Kidney (tissue), 13 donors: ENCODE measurements at regions not wholly inside any gene's neighbourhood (a gene's known extent, or its start where the extent isn't known, plus 50 kb on each side); places are given as distances from the start of the nearest gene placed in this dataset.
A peak's percentile ranks its signal among the peaks of the same experiment; 100 is the strongest.

Experiments
- DNase-seq, 5 donors: peaks; one replicate each; pipeline ENCODE4 v3.0.0-alpha.2; 2013 to 2020
- FAIRE-seq: peaks from 2 replicates; lab custom pipeline; 2012; peaks lifted over from hg19 to GRCh38; lab: Jason Lieb, UNC
- H3K27ac ChIP-seq, 2 donors: one replicate each; pipeline ENCODE4 v1.7.0; 2013; ENCODE audit warnings: low read depth in 2 of 2, low read length in 2 of 2, inconsistent platforms in 1 of 2
- H3K27me3 ChIP-seq: one replicate; pipeline ENCODE4 v1.7.1; 2013; ENCODE audit warnings: low read length, inconsistent platforms; ENCODE audit not compliant: control insufficient read depth, insufficient read depth
- H3K36me3 ChIP-seq, 3 donors: one replicate each; pipeline versions ENCODE4 v1.7.0 to v1.7.1; 2013; ENCODE audit warnings: low read length in 3 of 3, control low read depth in 1 of 3, inconsistent platforms in 1 of 3; ENCODE audit not compliant: insufficient read depth in 3 of 3, control insufficient read depth in 2 of 3
- H3K4me1 ChIP-seq, 3 donors: one replicate each; pipeline versions ENCODE4 v1.7.0 to v1.7.1; 2013; ENCODE audit warnings: low read length in 3 of 3, inconsistent platforms in 1 of 3, low read depth in 1 of 3; ENCODE audit not compliant: control insufficient read depth in 2 of 3, insufficient read depth in 2 of 3
- H3K4me3 ChIP-seq, 3 donors: one replicate each; pipeline versions ENCODE4 v1.7.0 to v1.8.1; 2013; ENCODE audit warnings: low read length in 3 of 3, control low read depth in 1 of 3, inconsistent platforms in 1 of 3
- H3K9ac ChIP-seq, 3 donors: one replicate each; pipeline versions ENCODE4 v1.7.0 to v1.7.1; 2013; ENCODE audit warnings: low read length in 3 of 3, control low read depth in 1 of 3, inconsistent platforms in 1 of 3
- H3K9me3 ChIP-seq, 3 donors: one replicate each; pipeline versions ENCODE4 v1.7.0 to v1.7.1; 2013; ENCODE audit warnings: low read length in 3 of 3, control low read depth in 1 of 3, inconsistent platforms in 1 of 3; ENCODE audit not compliant: control insufficient read depth in 2 of 3, insufficient read depth in 1 of 3
- intact Hi-C: fragments of 100-400 bp; cut with DNase I; formaldehyde crosslinking; loops from one replicate; pipeline ENCODE4 v1.11.1; 2022
- TF ChIP-seq, protein P1 (sequence below): IDR thresholded peaks from 3 replicates; pipeline ENCODE4 v1.5.1; 2012; ENCODE audit warnings: mild to moderate bottlenecking, moderate library complexity, borderline replicate concordance; ENCODE audit not compliant: insufficient read depth; ENCODE audit errors: extremely low read depth
- donor health status: control.
- donor health status: control.
- donor health status: control.
- donor health status: control.
- donor health status: control.
- donor health status: DM: yes; HTN: yes; CAD: no.
- donor health status: Normal renal cell carcinoma (clear cell type).

GRCh38 chrX:114037515-114037914 lies 546.4 kb upstream of the HTR2C start:
- DNase-seq (no peak), FAIRE-seq (no peak)
- Histone ChIP-seq H3K4me3 (no peak overlapping the region), H3K27ac (no peak overlapping the region), H3K27me3 (no peaks in the 10 kb centered on the region), H3K9ac (no peak overlapping the region), H3K4me1 (no peaks in the 10 kb centered on the region), H3K36me3 (no peaks in the 10 kb centered on the region), H3K9me3 (no peaks in the 10 kb centered on the region)
- intact Hi-C loops: no loop called here
- TF ChIP-seq, protein P1, sequence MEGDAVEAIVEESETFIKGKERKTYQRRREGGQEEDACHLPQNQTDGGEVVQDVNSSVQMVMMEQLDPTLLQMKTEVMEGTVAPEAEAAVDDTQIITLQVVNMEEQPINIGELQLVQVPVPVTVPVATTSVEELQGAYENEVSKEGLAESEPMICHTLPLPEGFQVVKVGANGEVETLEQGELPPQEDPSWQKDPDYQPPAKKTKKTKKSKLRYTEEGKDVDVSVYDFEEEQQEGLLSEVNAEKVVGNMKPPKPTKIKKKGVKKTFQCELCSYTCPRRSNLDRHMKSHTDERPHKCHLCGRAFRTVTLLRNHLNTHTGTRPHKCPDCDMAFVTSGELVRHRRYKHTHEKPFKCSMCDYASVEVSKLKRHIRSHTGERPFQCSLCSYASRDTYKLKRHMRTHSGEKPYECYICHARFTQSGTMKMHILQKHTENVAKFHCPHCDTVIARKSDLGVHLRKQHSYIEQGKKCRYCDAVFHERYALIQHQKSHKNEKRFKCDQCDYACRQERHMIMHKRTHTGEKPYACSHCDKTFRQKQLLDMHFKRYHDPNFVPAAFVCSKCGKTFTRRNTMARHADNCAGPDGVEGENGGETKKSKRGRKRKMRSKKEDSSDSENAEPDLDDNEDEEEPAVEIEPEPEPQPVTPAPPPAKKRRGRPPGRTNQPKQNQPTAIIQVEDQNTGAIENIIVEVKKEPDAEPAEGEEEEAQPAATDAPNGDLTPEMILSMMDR: no peak

GRCh38 chrX:114028907-114029662 lies 554.8 kb upstream of the HTR2C start:
- H3K27ac ChIP-seq: no peak overlapping the region
- FAIRE-seq (no peak), DNase-seq (no peak)
- H3K9me3 ChIP-seq: no peaks in the 10 kb centered on the region
- no peaks in the 10 kb centered on the region for H3K27me3 ChIP-seq
- no peak overlapping the region for H3K9ac ChIP-seq
- intact Hi-C loops: no loop called here
- TF ChIP-seq, protein P1: no peak
- H3K4me1 ChIP-seq: no peaks in the 10 kb centered on the region
- H3K4me3 ChIP-seq: no peak overlapping the region
- no peaks in the 10 kb centered on the region for H3K36me3 ChIP-seq

DNA sequence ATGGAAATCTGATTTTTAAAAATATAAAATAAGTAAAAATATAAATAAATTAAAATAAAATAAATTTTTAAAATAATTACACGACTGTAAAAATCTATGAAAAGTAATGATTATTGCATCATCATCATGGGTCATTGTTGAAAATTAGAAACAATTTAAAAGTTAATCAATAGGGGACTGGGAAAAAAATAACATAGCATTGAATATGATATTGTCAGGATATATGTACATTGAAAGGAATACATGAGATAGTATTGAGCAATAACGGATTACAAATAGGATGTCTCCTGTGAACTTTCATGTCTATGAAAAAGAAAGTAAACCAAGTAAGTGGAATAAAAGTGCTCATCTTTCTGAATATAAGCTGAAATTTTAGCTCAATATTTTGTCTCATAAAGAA lies 566.8 kb upstream of the HTR2C start:
- DNase-seq: no peak
- Histone ChIP-seq H3K36me3 (no peaks in the 10 kb centered on the region), H3K9ac (no peak overlapping the region), H3K27ac (no peak overlapping the region), H3K4me1 (no peaks in the 10 kb centered on the region), H3K4me3 (no peak overlapping the region), H3K9me3 (no peaks in the 10 kb centered on the region), H3K27me3 (no peaks in the 10 kb centered on the region)
- TF ChIP-seq, protein P1: no peak
- peak; percentile 81 for FAIRE-seq
- intact Hi-C loops: no loop called here

GRCh38 chrX:114015966-114016365 lies 567.9 kb upstream of the HTR2C start:
- TF ChIP-seq, protein P1: no peak
- FAIRE-seq: no peak

More at GRCh38 chrX:114015966-114016365, 567.9 kb upstream of the HTR2C start:
- Histone ChIP-seq H3K9ac (no peak overlapping the region), H3K27ac (no peak overlapping the region), H3K4me3 (no peak overlapping the region), H3K4me1 (no peaks in the 10 kb centered on the region), H3K36me3 (no peaks in the 10 kb centered on the region), H3K9me3 (no peaks in the 10 kb centered on the region), H3K27me3 (no peaks in the 10 kb centered on the region)
- peak in 1 of 5 donors; percentile 0 for DNase-seq
- intact Hi-C loops: no loop called here
